Liver (tissue), 8 donors: ENCODE measurements at regions not wholly inside any gene's neighbourhood (a gene's known extent, or its start where the extent isn't known, plus 50 kb on each side); places are given as distances from the start of the nearest gene placed in this dataset.

Experiments used
- DNase-seq: peaks from one replicate; pipeline ENCODE4 v3.0.0-alpha.2; 2017; ENCODE audit warnings: low spot score
- H3K27ac ChIP-seq, 2 donors: one replicate each; pipeline ENCODE4 v1.7.0; 2013; ENCODE audit warnings: inconsistent platforms in 2 of 2, low read length in 2 of 2, control low read depth in 1 of 2, low read depth in 1 of 2, mild to moderate bottlenecking in 1 of 2
- H3K27me3 ChIP-seq, 4 donors: one replicate each; pipeline versions ENCODE4 v1.6.1 to v1.7.0; 2013; ENCODE audit warnings: low read length in 3 of 4, inconsistent platforms in 1 of 4, mild to moderate bottlenecking in 1 of 4, moderate library complexity in 1 of 4; ENCODE audit not compliant: control insufficient read depth in 4 of 4, insufficient read depth in 4 of 4
- H3K36me3 ChIP-seq, 4 donors: one replicate each; pipeline versions ENCODE4 v1.6.1 to v1.7.0; 2013; ENCODE audit warnings: low read length in 3 of 4, mild to moderate bottlenecking in 3 of 4, low read depth in 1 of 4, moderate library complexity in 1 of 4; ENCODE audit not compliant: control insufficient read depth in 4 of 4, insufficient read depth in 3 of 4
- H3K4me1 ChIP-seq, 4 donors: one replicate each; pipeline versions ENCODE4 v1.6.1 to v1.7.0; 2013; ENCODE audit warnings: low read length in 3 of 4, mild to moderate bottlenecking in 3 of 4, moderate library complexity in 1 of 4; ENCODE audit not compliant: control insufficient read depth in 4 of 4, insufficient read depth in 4 of 4
- H3K4me3 ChIP-seq, 3 donors: one replicate each; pipeline versions ENCODE4 v1.6.1 to v1.7.0; 2013; ENCODE audit warnings: low read length in 3 of 3, control low read depth in 1 of 3, low read depth in 1 of 3, mild to moderate bottlenecking in 1 of 3
- H3K9ac ChIP-seq, 2 donors: one replicate each; pipeline ENCODE4 v1.7.0; 2013; ENCODE audit warnings: low read length in 2 of 2, mild to moderate bottlenecking in 2 of 2, moderate library complexity in 2 of 2, control low read depth in 1 of 2, low read depth in 1 of 2
- H3K9me3 ChIP-seq, 4 donors: one replicate each; pipeline versions ENCODE4 v1.6.1 to v1.7.0; 2013; ENCODE audit warnings: low read length in 3 of 4; ENCODE audit not compliant: control insufficient read depth in 4 of 4
- ATF3 ChIP-seq: IDR thresholded peaks from 2 replicates; pipeline ENCODE4 v1.6.1; 2016; ENCODE audit warnings: antibody characterized with exemption
- CTCF ChIP-seq: fragments of 150-350 bp; IDR thresholded peaks from 2 replicates; pipeline ENCODE4 v1.5.1; 2017; ENCODE audit warnings: improper control_type of control experiment, low read depth, low read length; ENCODE audit not compliant: missing input control
- EGR1 ChIP-seq, 2 donors: IDR thresholded peaks; 2 replicates each; pipeline ENCODE4 v1.6.1; 2016 to 2018; ENCODE audit warnings: antibody characterized with exemption in 2 of 2, low read depth in 2 of 2
- FOXA1 ChIP-seq: IDR thresholded peaks from 2 replicates; pipeline ENCODE4 v1.6.1; 2016; ENCODE audit warnings: antibody characterized with exemption
- FOXA2 ChIP-seq: IDR thresholded peaks from 2 replicates; pipeline ENCODE4 v1.6.1; 2016; ENCODE audit warnings: antibody characterized with exemption
- GABPA ChIP-seq, 2 donors: IDR thresholded peaks in 1 of 2; conservative IDR thresholded peaks in 1 of 2; 2 replicates each; pipeline ENCODE4 v1.6.1; 2016; ENCODE audit warnings: antibody characterized with exemption in 2 of 2, mild to moderate bottlenecking in 1 of 2, moderate library complexity in 1 of 2
- HNF4A ChIP-seq, 2 donors: conservative IDR thresholded peaks; 2 replicates each; pipeline ENCODE4 v1.6.1; 2016; ENCODE audit warnings: antibody characterized with exemption in 2 of 2, mild to moderate bottlenecking in 2 of 2
- HNF4G ChIP-seq: IDR thresholded peaks from 2 replicates; pipeline ENCODE4 v1.6.1; 2016; ENCODE audit warnings: antibody characterized with exemption
- JUND ChIP-seq, 2 donors: IDR thresholded peaks; 2 replicates each; pipeline ENCODE4 v1.6.1; 2016; ENCODE audit warnings: antibody characterized with exemption in 2 of 2
- MAX ChIP-seq: IDR thresholded peaks from 2 replicates; pipeline ENCODE4 v1.6.1; 2016; ENCODE audit warnings: antibody characterized with exemption
- NR2F2 ChIP-seq: IDR thresholded peaks from 2 replicates; pipeline ENCODE4 v1.6.1; 2016; ENCODE audit warnings: antibody characterized with exemption
- RAD21 ChIP-seq, 2 donors: IDR thresholded peaks; 2 replicates each; pipeline ENCODE4 v1.6.1; 2016; ENCODE audit warnings: antibody characterized with exemption in 2 of 2, mild to moderate bottlenecking in 2 of 2
- REST ChIP-seq: IDR thresholded peaks from 2 replicates; pipeline ENCODE4 v1.6.1; 2016; ENCODE audit warnings: antibody characterized with exemption, mild to moderate bottlenecking
- RXRA ChIP-seq, 2 donors: IDR thresholded peaks; 2 replicates each; pipeline ENCODE4 v1.6.1; 2017 to 2018; ENCODE audit warnings: antibody characterized with exemption in 2 of 2, mild to moderate bottlenecking in 1 of 2
- SP1 ChIP-seq: IDR thresholded peaks from 2 replicates; pipeline ENCODE4 v1.6.1; 2018; ENCODE audit warnings: antibody characterized with exemption, mild to moderate bottlenecking
- TAF1 ChIP-seq: conservative IDR thresholded peaks from 2 replicates; pipeline ENCODE4 v1.6.1; 2016; ENCODE audit warnings: antibody characterized with exemption, mild to moderate bottlenecking
- YY1 ChIP-seq: IDR thresholded peaks from 2 replicates; pipeline ENCODE4 v1.6.1; 2016; ENCODE audit warnings: antibody characterized with exemption, mild to moderate bottlenecking
- ZBTB33 ChIP-seq: IDR thresholded peaks from 2 replicates; pipeline ENCODE4 v1.6.1; 2016; ENCODE audit warnings: antibody characterized with exemption
- WGBS: extraction: QIAGEN DNeasy Blood & Tissue Kit; methylation state at CpG from one replicate; pipeline ENCODE4 v1.1.7; 2013; 5-methylcytosine and 5-hydroxymethylcytosine counted together
- donor health status: healthy.
- donor health status: healthy.
- donor health status: healthy.
- donor health status: healthy.
- donor health status: healthy.

- no peak for DNase-seq
- TF ChIP-seq ATF3 (no peak), CTCF (no peak), RXRA (IDR thresholded peaks at IDR 0.05) (no peak), MAX (no peak), YY1 (no peak), EGR1 (IDR thresholded peaks at IDR 0.05; ENCODE audit: low read depth in 2 of 2) (no peak), HNF4G (no peak), SP1 (no peak), JUND (IDR thresholded peaks at IDR 0.05) (no peak)
- Histone ChIP-seq H3K9ac (no peak overlapping the region), H3K36me3 (no peaks in the 10 kb centered on the region), H3K4me3 (no peak overlapping the region), H3K27ac (no peak overlapping the region), H3K9me3 (no peaks in the 10 kb centered on the region), H3K27me3 (no peaks in the 10 kb centered on the region), H3K4me1 (peaks cover 9 to 31% (median 19%) of the 10 kb centered on the region in 4 donors)
- 81% methylated on average over 7 of the region's 7 CpGs for WGBS
These were observed 172.7 kb downstream of the SCP2D1 start for GRCh38 chr20:18986146-18986830.

- Histone ChIP-seq H3K27me3 (no peaks in the 10 kb centered on the region), H3K4me3 (no peak overlapping the region), H3K36me3 (no peaks in the 10 kb centered on the region), H3K27ac (no peak overlapping the region), H3K9me3 (no peaks in the 10 kb centered on the region), H3K4me1 (peaks cover 6 to 25% (median 16%) of the 10 kb centered on the region in 4 donors), H3K9ac (no peak overlapping the region)
- no peak for DNase-seq
- WGBS, result 91% methylated on average over 9 of the region's 9 CpGs
- no peak for TF ChIP-seq FOXA2
- no peak for TF ChIP-seq CTCF
- TF ChIP-seq GABPA (IDR thresholded peaks at IDR 0.05 in 1 of 2, conservative IDR thresholded peaks at IDR 0.05 in 1 of 2), result no peak
- no peak for TF ChIP-seq ATF3
- no peak for TF ChIP-seq RXRA (IDR thresholded peaks at IDR 0.05)
- TF ChIP-seq EGR1 (IDR thresholded peaks at IDR 0.05; ENCODE audit: low read depth in 2 of 2), result no peak
- TF ChIP-seq TAF1, result no peak
- TF ChIP-seq YY1, result no peak
- TF ChIP-seq RAD21 (IDR thresholded peaks at IDR 0.05), result no peak
- TF ChIP-seq NR2F2, result no peak
- TF ChIP-seq HNF4A (conservative IDR thresholded peaks at IDR 0.05), result no peak
- TF ChIP-seq REST, result no peak
- TF ChIP-seq FOXA1, result no peak
- TF ChIP-seq MAX, result no peak
- no peak for TF ChIP-seq SP1
- TF ChIP-seq ZBTB33, result no peak
- no peak for TF ChIP-seq JUND (IDR thresholded peaks at IDR 0.05)
- TF ChIP-seq HNF4G, result no peak
These were observed 173.5 kb downstream of the SCP2D1 start for GRCh38 chr20:18986895-18987580.
